IMR-90 (cell line): ENCODE measurements at regions not wholly inside any gene's neighbourhood (a gene's known extent, or its start where the extent isn't known, plus 50 kb on each side); places are given as distances from the start of the nearest gene placed in this dataset.

Experiments
- ATAC-seq: fragments of 200-7000 bp; cut with Tn5 transposase; 2 replicates; pipeline ENCODE4 v1.9.1; 2020; ENCODE audit warnings: low read depth, mild to moderate bottlenecking, moderate library complexity
- BruUV-seq: library from RNA; stranded (reverse); fragments of 400-500 nt; replicated peaks from 2 replicates; lab custom pipeline; 2021; lab: Mats Ljungman, UMichigan
- CTCF ChIA-PET: fragments of 300-600 bp; formaldehyde crosslinking; extraction: SDS; loops from one replicate; lab custom pipeline; 2021; ENCODE audit warnings: antibody characterized with exemption; lab: Yijun Ruan, JAX
- POLR2A ChIA-PET: fragments of 300-600 bp; sonication (Branson Sonifier 250); formaldehyde crosslinking; loops from one replicate; lab custom pipeline; 2022; ENCODE audit warnings: antibody characterized with exemption; ENCODE audit not compliant: unreplicated experiment; lab: Charles Lee
- DNase-seq: peaks from one replicate; pipeline ENCODE4 v3.0.0; 2013
- H2AFZ ChIP-seq: replicated peaks from 2 replicates; pipeline ENCODE3; 2013; ENCODE audit warnings: low read length, mild to moderate bottlenecking; ENCODE audit not compliant: poor library complexity
- H2AK5ac ChIP-seq: 2 replicates; pipeline ENCODE4 v1.6.1; 2013; ENCODE audit warnings: low read depth, low read length, inconsistent platforms
- H2AK9ac ChIP-seq: replicated peaks from 2 replicates; pipeline ENCODE3; 2013; ENCODE audit warnings: mild to moderate bottlenecking, low read depth, low read length, moderate library complexity; ENCODE audit not compliant: poor library complexity
- H2BK120ac ChIP-seq: 2 replicates; pipeline ENCODE4 v1.6.1; 2013; ENCODE audit warnings: low read depth, low read length, inconsistent platforms
- H2BK15ac ChIP-seq: 3 replicates; pipeline ENCODE4 v1.6.1; 2013; ENCODE audit warnings: low read depth, low read length, inconsistent platforms
- H2BK20ac ChIP-seq: 2 replicates; pipeline ENCODE4 v1.6.1; 2013; ENCODE audit warnings: low read depth, mild to moderate bottlenecking, inconsistent platforms, low read length, moderate library complexity
- H2BK5ac ChIP-seq: 2 replicates; pipeline ENCODE4 v1.6.1; 2013; ENCODE audit warnings: mild to moderate bottlenecking, low read depth, low read length, inconsistent platforms; ENCODE audit not compliant: poor library complexity, severe bottlenecking
- H3K14ac ChIP-seq: replicated peaks from 2 replicates; pipeline ENCODE4 v1.6.1; 2013; ENCODE audit warnings: low read depth, low read length, inconsistent platforms
- H3K18ac ChIP-seq: 2 replicates; pipeline ENCODE4 v1.6.1; 2013; ENCODE audit warnings: low read depth, low read length, control low read depth
- H3K23ac ChIP-seq: 2 replicates; pipeline ENCODE4 v1.6.1; 2013; ENCODE audit warnings: low read depth, low read length, inconsistent platforms
- H3K27ac ChIP-seq: 2 replicates; pipeline ENCODE4 v1.5.1; 2013; ENCODE audit warnings: mild to moderate bottlenecking, control low read depth, low read length; ENCODE audit not compliant: insufficient read depth
- H3K27me3 ChIP-seq: 2 replicates; pipeline ENCODE4 v1.6.1; 2013; ENCODE audit warnings: low read length; ENCODE audit not compliant: control insufficient read depth, insufficient read depth
- H3K36me3 ChIP-seq: 2 replicates; pipeline ENCODE4 v1.6.1; 2013; ENCODE audit warnings: low read length, mixed read lengths; ENCODE audit not compliant: control insufficient read depth, insufficient read depth
- H3K4ac ChIP-seq: 2 replicates; pipeline ENCODE4 v1.6.1; 2013; ENCODE audit warnings: low read depth, low read length, inconsistent platforms
- H3K4me1 ChIP-seq: 2 replicates; pipeline ENCODE4 v1.6.1; 2013; ENCODE audit warnings: low read length, mixed read lengths; ENCODE audit not compliant: control insufficient read depth, insufficient read depth
- H3K4me2 ChIP-seq: 2 replicates; pipeline ENCODE4 v1.6.1; 2013; ENCODE audit warnings: low read depth, mild to moderate bottlenecking, control low read depth, low read length, moderate library complexity
- H3K4me3 ChIP-seq: 2 replicates; pipeline ENCODE4 v1.5.1; 2013; ENCODE audit warnings: low read depth, mild to moderate bottlenecking, control low read depth, low read length, moderate library complexity; ENCODE audit not compliant: insufficient read depth
- H3K56ac ChIP-seq: 2 replicates; pipeline ENCODE4 v1.6.1; 2013; ENCODE audit warnings: low read length, inconsistent platforms; ENCODE audit not compliant: insufficient read depth; ENCODE audit errors: extremely low read depth
- H3K79me1 ChIP-seq, 2 experiments: 2 replicates each; pipeline ENCODE4 v1.6.1; 2013; ENCODE audit warnings: low read length in 2 of 2, inconsistent platforms in 1 of 2, low read depth in 1 of 2
- H3K9ac ChIP-seq: 2 replicates; pipeline ENCODE4 v1.6.1; 2013; ENCODE audit warnings: low read depth, low read length, control low read depth
- H3K9me1 ChIP-seq: 2 replicates; pipeline ENCODE4 v1.6.1; 2013; ENCODE audit warnings: low read length, inconsistent platforms; ENCODE audit not compliant: insufficient read depth
- H3K9me3 ChIP-seq: 2 replicates; pipeline ENCODE4 v1.6.1; 2013; ENCODE audit warnings: low read length; ENCODE audit not compliant: control insufficient read depth, insufficient read depth
- H4K20me1 ChIP-seq: 2 replicates; pipeline ENCODE4 v1.6.1; 2013; ENCODE audit warnings: low read length, inconsistent platforms; ENCODE audit not compliant: insufficient read depth
- H4K5ac ChIP-seq: 2 replicates; pipeline ENCODE4 v1.6.1; 2013; ENCODE audit warnings: mild to moderate bottlenecking, low read depth, low read length, control low read depth
- H4K8ac ChIP-seq, 2 experiments: 2 replicates each; pipeline ENCODE4 v1.6.1; 2013; ENCODE audit warnings: low read depth in 2 of 2, low read length in 2 of 2, control low read depth in 1 of 2, inconsistent platforms in 1 of 2
- H4K91ac ChIP-seq: 2 replicates; pipeline ENCODE4 v1.6.1; 2013; ENCODE audit warnings: low read depth, low read length, inconsistent platforms; ENCODE audit not compliant: insufficient read depth
- POLR2A ChIP-seq: IDR thresholded peaks from 2 replicates; pipeline ENCODE4 v1.6.1; 2012; ENCODE audit warnings: mild to moderate bottlenecking, low read depth, low read length
- RCOR1 ChIP-seq: IDR thresholded peaks from 2 replicates; pipeline ENCODE4 v1.6.1; 2012; ENCODE audit warnings: mild to moderate bottlenecking, low read length, improper control_type of control experiment; ENCODE audit not compliant: insufficient replicate concordance
- RFX5 ChIP-seq: IDR thresholded peaks from 2 replicates; pipeline ENCODE4 v1.8.0; 2012; ENCODE audit warnings: low read depth, mild to moderate bottlenecking, low read length, moderate library complexity
- dilution Hi-C: fragments of 300-500 bp; cut with HindIII; formaldehyde crosslinking; loops from one replicate; pipeline ENCODE4 v1.14.3; 2018; ENCODE audit warnings: low sequenced_read_pairs; ENCODE audit not compliant: unreplicated experiment
- in situ Hi-C: fragments of 300-500 bp; cut with MboI; formaldehyde crosslinking; loops from 3 replicates; pipeline ENCODE4 v1.14.3; 2019; ENCODE audit warnings: low sequenced_read_pairs, inconsistent platforms, mixed read lengths
- intact Hi-C: fragments of 100-400 bp; cut with micrococcal nuclease; formaldehyde crosslinking; loops from 2 replicates; pipeline ENCODE4 v1.10.0; 2022

DNA sequence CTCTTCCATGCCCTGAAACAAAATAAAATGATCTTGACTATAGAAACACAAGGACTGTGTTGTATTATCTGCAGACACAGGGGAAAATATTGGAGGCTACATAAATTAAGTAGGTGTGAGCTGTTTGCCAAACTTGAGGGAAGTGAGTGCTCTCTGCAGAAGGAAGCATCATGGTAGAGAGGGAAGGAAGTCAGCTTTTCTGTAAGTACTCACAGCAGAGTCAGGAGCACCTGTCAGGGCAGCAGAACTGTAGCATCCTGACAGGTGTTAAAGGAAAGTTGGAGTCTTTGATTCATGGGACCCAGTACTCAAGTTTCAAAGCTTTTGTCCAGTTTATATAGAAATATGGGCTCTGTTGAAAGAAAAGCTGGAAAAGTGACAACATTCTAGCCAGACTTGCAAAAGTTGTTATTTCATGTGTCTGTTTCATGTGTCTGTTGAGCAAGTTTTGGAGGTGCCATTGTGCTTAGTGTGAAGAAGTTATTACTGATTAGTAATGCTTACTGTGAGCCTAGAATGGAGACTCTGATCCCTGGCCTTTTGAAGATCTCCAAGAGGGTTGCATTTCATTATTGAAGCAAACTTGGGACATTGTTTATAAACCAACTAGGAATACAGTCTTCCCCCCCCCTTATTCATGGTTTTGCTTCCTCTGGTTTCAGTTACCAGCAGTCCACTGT lies 194.7 kb downstream of the SPATA31D1 start:
- POLR2A ChIA-PET = no interaction called here
- no peak overlapping the region for H3K23ac ChIP-seq
- no peak overlapping the region for H3K4me2 ChIP-seq
- in situ Hi-C loops (no loop called here), intact Hi-C loops (no loop called here), dilution Hi-C loops (no loop called here)
- CTCF ChIA-PET = no interaction called here
- ATAC-seq (no peak), DNase-seq (no peak)
- no peak for TF ChIP-seq POLR2A
- no peak for TF ChIP-seq RCOR1
- TF ChIP-seq RFX5 = no peak
- H3K14ac ChIP-seq = no peak overlapping the region
- no peak overlapping the region for H2AK9ac ChIP-seq
- H3K9ac ChIP-seq = no peak overlapping the region
- H3K56ac ChIP-seq = no peak overlapping the region
- no peaks in the 10 kb centered on the region for H3K9me3 ChIP-seq
- no peak overlapping the region for H2BK20ac ChIP-seq
- H3K27ac ChIP-seq = no peak overlapping the region
- H2BK15ac ChIP-seq = no peak overlapping the region
- no peak overlapping the region for H4K8ac ChIP-seq
- no peak overlapping the region for H3K4ac ChIP-seq
- no peaks in the 10 kb centered on the region; the same call in 1 of the 2 replicates for H3K27me3 ChIP-seq
- H3K9me1 ChIP-seq = no peaks in the 10 kb centered on the region
- no peak overlapping the region for H2AK5ac ChIP-seq
- no peaks in the 10 kb centered on the region for H4K20me1 ChIP-seq
- BruUV-seq = no TSS peak
- no peak overlapping the region for H2BK120ac ChIP-seq
- no peak overlapping the region for H4K91ac ChIP-seq
- no peak overlapping the region for H2AFZ ChIP-seq
- H3K4me3 ChIP-seq = no peak overlapping the region
- H3K18ac ChIP-seq = no peak overlapping the region
- no peak overlapping the region for H4K5ac ChIP-seq
- peaks cover 3% of the 10 kb centered on the region; the same call in 1 of the 2 replicates for H3K4me1 ChIP-seq
- H3K79me1 ChIP-seq = no peaks in the 10 kb centered on the region
- no peaks in the 10 kb centered on the region for H3K36me3 ChIP-seq
- no peak overlapping the region for H2BK5ac ChIP-seq
